ENCODE measurements at regions not wholly inside any gene's neighbourhood (a gene's known extent, or its start where the extent isn't known, plus 50 kb on each side); places are given as distances from the start of the nearest gene placed in this dataset.
A peak's percentile ranks its signal among the peaks of the same experiment; 100 is the strongest.
"Not testable (repeated sequence)": the region's sequence is repeated elsewhere in the genome, so short reads cannot be mapped to it uniquely, and the experiment has no call there.

DNA sequence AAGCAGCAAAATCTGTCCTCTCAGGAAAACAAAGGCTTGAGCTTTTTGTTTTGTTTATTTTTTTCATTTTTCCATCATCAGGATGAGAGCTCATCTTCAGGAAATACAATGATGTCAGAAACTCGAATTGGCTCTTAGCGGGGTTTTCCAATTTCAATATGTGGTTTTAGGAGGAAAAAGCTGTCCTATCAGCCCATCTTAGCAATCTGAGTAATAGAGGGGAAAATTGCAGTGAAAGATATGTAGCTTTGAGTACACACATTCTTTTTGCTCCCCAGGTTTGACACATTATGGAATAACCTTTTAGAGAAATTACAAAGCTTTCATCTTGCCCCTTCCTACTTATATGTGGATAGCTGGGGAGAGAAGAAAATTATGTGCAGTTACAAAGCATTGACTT is 113.6 kb upstream of the MYO3A start:
- TF ChIP-seq, protein P1, sequence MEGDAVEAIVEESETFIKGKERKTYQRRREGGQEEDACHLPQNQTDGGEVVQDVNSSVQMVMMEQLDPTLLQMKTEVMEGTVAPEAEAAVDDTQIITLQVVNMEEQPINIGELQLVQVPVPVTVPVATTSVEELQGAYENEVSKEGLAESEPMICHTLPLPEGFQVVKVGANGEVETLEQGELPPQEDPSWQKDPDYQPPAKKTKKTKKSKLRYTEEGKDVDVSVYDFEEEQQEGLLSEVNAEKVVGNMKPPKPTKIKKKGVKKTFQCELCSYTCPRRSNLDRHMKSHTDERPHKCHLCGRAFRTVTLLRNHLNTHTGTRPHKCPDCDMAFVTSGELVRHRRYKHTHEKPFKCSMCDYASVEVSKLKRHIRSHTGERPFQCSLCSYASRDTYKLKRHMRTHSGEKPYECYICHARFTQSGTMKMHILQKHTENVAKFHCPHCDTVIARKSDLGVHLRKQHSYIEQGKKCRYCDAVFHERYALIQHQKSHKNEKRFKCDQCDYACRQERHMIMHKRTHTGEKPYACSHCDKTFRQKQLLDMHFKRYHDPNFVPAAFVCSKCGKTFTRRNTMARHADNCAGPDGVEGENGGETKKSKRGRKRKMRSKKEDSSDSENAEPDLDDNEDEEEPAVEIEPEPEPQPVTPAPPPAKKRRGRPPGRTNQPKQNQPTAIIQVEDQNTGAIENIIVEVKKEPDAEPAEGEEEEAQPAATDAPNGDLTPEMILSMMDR (IDR thresholded peaks at IDR 0.05; ENCODE audit: insufficient read depth, low read depth, low read length, missing control alignments), result no peak
- DNase-seq (ENCODE audit: low read depth), result no peak

DNA sequence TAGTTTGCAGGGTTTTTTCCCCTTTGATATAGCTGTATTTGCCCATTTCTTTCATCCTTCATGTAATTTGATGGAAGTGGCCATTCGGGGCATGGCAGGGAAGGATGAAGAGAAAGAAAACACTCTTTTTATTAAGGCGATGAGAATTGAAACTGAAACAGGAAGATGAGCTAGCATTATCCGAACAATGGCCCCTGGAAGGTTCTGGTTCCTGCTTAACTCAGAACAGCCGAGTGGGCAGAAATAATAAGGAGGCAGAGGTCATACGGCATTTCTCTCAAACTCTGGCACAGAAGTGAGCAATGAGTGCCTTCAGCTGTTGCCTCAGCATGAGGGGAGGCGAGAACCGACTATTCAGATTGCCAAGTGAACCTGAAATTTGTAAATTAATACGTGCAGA is 113.2 kb upstream of the MYO3A start:
- TF ChIP-seq, protein P1 (IDR thresholded peaks at IDR 0.05; ENCODE audit: insufficient read depth, low read depth, low read length, missing control alignments), result no peak
- peak; percentile 5 for DNase-seq (ENCODE audit: low read depth)
- no peak overlapping the region for H3K4me3 ChIP-seq (ENCODE audit: low read depth, low read length)

More for the DNA sequence above, 113.6 kb upstream of the MYO3A start:
- no peak overlapping the region for H3K4me3 ChIP-seq (ENCODE audit: low read depth, low read length)

DNA sequence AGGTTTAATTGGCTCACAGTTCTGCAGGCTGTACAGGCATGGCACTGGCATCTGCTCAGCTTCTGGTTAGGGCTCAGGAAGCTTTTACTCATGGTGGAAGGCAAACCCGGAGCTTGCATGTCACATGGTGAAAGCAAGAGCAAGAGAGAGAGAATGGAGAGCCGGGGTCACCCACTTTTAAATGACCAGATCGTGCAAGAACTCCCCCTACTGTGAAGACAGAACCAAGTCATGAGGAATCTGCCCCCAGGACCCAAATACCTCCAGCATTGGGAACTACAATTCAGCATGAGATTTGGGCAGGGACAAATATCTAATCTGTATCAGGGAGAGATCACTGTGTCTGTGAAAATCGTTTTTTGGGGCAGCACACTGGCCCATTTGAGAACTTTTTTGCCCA is 110.0 kb upstream of the MYO3A start:
- no peak for DNase-seq (ENCODE audit: low read depth)
- H3K4me3 ChIP-seq (ENCODE audit: low read depth, low read length), result no peak overlapping the region
- TF ChIP-seq, protein P1 (IDR thresholded peaks at IDR 0.05; ENCODE audit: insufficient read depth, low read depth, low read length, missing control alignments), result no peak

DNA sequence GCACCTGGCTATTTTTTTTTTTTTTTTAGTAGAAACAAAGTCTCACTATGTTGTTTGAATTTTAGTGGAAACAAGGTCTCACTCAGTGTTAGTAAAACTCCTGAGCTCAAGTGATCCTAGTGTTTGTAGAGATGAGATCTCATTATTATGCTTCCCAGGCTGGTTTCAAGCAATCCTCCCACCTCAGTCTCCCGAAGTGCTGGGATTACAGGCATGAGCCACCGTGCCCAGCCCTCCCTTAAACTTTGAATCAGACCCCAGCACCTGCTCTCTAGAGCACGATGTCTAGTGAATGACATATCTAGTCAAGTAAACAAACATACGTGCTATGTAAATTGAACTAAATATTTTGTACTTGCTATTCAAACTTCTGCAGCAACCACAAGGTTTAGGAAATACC is 105.6 kb upstream of the MYO3A start:
- DNase-seq (ENCODE audit: low read depth), result no peak
- TF ChIP-seq, protein P1 (IDR thresholded peaks at IDR 0.05; ENCODE audit: insufficient read depth, low read depth, low read length, missing control alignments), result no peak
- no peak overlapping the region for H3K4me3 ChIP-seq (ENCODE audit: low read depth, low read length)

DNA sequence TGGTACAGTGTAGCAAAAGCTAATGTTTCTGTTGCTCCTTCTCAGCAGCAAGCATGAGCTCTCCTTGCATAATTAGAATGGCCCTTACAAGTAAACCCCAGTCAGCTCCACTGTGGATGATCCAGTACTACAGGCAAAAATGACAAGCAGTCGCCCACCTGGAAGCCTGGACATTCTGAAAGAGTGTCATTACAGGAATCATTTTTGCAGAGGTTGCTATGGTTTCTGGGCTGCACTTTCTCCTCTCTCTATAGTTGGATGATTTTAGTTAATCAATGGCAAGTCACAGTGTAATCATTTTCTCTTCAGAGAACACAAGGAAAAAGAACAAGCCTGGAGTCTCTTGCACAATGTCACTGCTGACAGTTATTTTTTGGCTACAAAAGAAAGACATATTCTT is 102.9 kb upstream of the MYO3A start:
- TF ChIP-seq, protein P1 (IDR thresholded peaks at IDR 0.05; ENCODE audit: insufficient read depth, low read depth, low read length, missing control alignments), result no peak
- no peak overlapping the region for H3K4me3 ChIP-seq (ENCODE audit: low read depth, low read length)
- no peak for DNase-seq (ENCODE audit: low read depth)

DNA sequence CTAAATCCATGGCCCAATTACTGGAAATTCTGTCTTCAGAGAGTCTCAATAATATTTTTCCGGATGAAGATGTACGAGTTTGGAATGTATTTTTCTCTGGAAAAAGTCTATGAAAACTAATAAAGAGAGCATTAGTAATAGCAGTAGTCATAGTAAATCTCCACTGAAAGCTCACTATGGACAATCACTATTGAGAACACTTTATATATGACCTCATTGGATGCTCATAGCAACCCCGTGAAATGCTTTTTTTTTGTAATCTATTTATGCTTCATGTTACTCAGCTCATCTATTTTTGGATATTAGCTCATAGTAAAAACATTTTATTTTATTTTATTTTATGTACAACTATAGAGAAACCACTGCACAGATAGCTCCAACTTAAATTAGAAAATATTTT is 94.3 kb upstream of the MYO3A start:
- no peak for DNase-seq (ENCODE audit: low read depth)
- H3K4me3 ChIP-seq (ENCODE audit: low read depth, low read length), result no peak overlapping the region
- TF ChIP-seq, protein P1 (IDR thresholded peaks at IDR 0.05; ENCODE audit: insufficient read depth, low read depth, low read length, missing control alignments), result no peak

DNA sequence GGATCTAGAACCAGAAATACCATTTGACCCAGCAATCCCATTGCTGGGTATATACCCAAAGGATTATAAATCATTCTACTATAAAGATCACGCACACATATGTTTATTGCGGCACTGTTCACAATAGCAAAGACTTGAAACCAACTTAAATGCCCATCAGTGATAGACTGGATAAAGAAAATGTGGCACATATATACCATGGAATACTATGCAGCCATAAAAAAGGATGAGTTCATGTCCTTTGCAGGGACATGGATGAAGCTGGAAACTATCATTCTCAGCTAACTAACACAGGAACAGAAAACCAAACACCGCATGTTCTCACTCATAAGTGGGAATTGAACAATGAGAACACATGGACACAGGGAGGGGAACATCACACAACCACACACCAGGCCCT is 93.2 kb upstream of the MYO3A start:
- H3K4me3 ChIP-seq (ENCODE audit: low read depth, low read length); DNase-seq (ENCODE audit: low read depth): not testable (repeated sequence)

All from GM12865 (cell line).